ENCODE measurements at regions not wholly inside any gene's neighbourhood (a gene's known extent, or its start where the extent isn't known, plus 50 kb on each side); places are given as distances from the start of the nearest gene placed in this dataset.
A peak's percentile ranks its signal among the peaks of the same experiment; 100 is the strongest.

DNA sequence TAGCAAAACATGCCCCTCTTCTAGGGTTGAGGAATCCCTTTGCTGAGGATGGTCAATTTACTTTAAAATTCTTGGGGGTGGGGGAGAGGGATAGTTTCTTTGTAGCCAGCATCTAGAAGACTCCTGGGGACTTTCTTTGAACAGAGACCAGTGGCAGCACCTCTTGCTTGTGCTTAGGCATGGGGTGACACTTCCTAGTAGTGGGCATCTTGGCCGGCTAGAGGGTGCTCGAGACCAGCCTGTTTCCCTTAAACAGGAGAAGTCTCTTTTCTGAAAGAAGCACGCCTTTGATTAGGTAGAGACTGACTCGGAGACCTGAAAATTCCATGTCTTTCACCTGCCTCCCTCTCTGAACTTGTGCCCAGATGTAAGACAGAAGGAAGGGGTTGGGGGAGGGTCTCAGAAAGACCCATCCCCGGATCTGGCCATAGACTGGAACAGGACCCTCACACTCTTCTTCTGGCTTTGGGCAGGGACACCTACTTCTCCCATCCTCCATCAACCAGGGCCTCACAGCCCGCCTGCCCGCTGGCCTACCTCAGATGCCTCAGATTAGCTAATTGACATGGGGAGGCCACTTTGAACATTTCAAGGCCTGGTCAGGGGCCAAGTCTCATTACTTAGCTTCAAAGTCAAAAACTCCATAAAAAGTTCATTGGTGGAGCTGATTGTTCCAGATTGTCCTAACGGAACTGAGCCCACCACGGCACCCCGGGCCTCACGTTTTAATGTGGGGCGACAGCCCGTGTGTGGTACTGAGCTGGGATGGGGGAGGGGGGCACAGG lies 172.2 kb downstream of the CDC5L start:
- DNase-seq (ENCODE audit: low spot score): no peak

DNA sequence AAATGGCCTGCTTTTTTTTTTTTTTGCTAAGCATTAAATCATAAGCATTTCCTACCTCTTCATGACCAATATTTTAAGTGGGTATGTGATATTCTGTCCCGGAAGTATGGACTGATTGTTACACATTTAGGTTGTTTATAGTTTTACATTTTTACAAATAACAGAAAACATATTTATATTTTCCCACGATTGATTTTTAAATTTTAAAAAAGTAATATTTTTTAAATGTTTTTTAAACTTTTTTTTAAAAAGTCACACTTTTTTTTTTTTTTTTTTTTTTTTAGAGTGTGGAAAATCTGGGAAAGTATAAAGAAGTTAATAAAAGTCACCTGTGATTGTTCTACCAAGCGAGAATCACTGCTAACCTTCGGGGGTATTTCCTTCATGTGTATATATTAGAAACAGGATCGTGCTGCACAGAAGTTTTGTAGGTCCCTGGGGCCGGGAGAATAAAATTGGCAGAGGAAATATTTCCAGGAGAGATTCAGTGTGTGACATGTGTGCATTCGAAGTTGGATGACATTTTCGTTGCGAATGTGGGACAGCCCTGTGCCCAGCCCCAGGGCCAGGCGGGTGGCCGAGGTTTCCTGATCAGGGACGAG lies 173.1 kb downstream of the CDC5L start:
- DNase-seq (ENCODE audit: low spot score): no peak

DNA sequence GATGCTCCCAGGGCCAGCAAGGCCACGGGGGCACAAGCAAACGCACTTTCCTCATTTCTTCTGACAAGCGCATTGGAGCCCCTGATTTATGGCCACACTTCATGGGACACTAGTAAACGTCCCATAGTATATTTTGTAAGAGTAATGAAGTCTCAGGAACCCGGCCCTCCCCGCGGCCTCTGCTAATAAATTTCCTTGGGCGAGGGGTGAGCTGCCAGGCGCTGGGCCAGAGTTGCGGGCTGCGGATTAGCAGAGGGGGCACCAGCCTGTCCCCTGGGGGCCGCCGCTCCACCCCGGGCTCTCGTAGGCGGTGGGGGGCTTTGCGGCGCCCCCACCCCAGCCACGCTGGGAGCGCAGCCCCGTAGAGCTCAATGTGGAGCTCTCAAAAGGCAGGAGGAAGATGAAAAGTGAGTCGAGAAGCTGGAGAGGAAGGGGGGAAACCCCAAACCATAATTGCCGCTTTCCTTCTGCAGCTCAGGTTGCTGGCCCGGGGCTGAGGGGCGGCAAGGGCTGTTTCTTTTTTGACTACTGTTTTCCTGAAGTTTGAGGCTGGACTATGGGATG lies 173.6 kb downstream of the CDC5L start:
- DNase-seq (ENCODE audit: low spot score): no peak

DNA sequence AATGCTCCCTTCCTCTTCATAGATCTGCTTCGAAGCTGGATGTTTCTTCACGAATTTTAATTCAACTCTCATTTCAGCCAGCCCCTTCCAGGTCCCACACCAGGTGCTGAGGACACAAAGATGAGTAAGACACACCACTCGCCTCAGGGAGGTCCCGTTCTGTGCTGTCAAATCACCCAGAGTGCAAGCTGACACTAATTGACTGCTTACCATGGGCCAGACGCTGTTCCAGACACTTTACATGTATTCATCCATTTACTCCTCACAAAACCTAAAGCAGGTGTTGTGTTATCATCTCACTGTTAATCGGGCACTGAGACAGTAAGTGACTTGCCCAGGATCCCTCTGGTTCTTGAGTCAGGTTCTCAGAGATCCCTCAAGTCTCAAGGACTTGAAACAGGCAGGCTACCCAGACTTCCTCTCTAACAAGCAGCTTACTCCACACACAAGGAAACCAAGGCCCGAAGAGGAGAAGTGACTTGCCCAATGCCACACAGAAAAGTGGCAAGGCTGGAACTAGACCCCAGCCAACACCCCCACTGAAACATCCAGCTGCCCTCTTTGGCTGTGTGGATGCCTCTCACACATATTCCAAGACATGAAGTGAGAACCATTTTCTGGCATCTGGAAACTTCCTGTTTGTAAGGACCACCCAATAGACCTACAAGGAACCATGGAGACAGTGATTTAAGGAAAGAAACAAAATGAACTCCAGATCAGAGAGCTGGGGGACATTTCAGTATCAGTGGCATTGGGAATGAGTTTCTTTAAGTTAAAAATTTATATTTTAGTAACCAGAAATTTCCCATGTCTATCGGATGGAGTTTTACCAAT lies 174.5 kb downstream of the CDC5L start:
- DNase-seq (ENCODE audit: low spot score): no peak

- peak; percentile 3 for DNase-seq (ENCODE audit: low spot score)
Measured at GRCh38 chr6:44563397-44563796, 175.9 kb downstream of the CDC5L start.

GRCh38 chr6:44564906-44565524 lies 177.5 kb downstream of the CDC5L start:
- peak; percentile 38 for DNase-seq (ENCODE audit: low spot score)

DNA sequence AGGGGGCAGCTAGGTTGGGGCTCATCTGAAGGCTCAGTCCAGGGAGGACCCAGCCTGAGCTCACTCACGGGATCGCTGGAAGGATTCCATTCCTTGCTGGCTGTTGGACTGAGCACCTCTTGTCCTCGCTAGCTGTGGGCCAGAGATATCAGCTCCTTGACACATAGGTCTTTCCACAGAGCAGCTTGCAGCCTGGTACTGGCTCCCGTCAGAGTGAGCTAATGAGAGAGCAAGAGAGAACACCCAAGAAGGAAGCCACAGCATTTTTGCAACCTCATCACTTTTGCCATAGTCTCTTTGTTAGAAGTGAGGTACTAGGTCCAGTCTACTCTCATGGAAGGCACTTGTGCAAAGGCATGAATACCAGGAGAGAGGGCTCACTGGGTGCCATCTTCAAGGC lies 179.9 kb downstream of the CDC5L start:
- DNase-seq (ENCODE audit: low spot score): no peak

- DNase-seq (ENCODE audit: low spot score): peak; percentile 75
Measured at GRCh38 chr6:44569131-44569530, 181.6 kb downstream of the CDC5L start.

DNA sequence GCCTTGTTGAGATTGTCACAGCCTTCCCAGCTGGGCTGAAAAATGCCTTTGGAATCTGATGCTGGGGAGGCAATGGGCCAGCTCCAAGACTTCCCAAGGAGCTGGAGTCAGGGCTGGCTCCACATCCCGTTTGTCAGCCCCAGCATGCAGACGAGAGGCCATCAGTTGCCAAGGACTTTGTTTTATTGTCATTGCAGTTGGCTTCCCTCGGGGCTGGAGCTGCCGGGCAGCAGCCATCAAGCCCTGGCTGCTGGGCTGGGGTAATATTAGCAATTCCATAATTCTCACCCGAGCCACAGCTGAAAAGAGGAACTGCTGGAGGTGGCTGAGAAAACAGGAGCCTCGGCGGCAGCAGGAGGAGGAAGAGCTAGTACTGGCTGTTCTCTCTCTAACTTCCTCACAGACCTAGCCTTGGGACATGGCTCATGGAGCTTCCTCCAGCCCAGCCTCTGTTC lies 182.5 kb downstream of the CDC5L start:
- DNase-seq (ENCODE audit: low spot score): no peak

GRCh38 chr6:44571510-44571909 lies 184.0 kb downstream of the CDC5L start:
- DNase-seq (ENCODE audit: low spot score): no peak

- no peak for DNase-seq (ENCODE audit: low spot score)
Measured at GRCh38 chr6:44572346-44572745, 184.8 kb downstream of the CDC5L start.

- DNase-seq (ENCODE audit: low spot score): no peak
Measured at GRCh38 chr6:44575644-44576043, 188.1 kb downstream of the CDC5L start.

DNA sequence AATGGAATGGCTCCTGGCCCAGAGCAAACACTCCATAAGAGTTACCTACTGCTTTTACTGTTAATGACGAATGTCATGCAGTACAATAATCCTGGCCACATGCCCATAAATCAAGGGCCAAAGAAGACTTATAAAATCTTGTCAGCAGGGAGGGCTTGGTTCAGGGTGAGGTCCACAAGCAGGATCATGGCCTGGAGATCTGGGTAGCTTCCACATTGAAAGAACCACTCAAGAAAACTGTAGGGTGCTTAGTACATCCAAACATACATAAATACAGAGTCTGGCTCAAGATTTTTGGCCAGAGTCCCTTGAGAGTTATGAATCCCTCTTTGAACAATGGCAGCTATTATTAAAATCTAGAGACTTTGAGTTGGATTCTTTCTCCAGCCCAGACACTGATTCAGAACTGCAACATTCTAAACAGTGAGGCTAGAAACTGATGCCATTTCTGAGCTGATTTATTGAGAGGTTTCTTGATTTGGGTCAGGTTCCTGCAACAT lies 188.7 kb downstream of the CDC5L start:
- DNase-seq (ENCODE audit: low spot score): no peak

DNA sequence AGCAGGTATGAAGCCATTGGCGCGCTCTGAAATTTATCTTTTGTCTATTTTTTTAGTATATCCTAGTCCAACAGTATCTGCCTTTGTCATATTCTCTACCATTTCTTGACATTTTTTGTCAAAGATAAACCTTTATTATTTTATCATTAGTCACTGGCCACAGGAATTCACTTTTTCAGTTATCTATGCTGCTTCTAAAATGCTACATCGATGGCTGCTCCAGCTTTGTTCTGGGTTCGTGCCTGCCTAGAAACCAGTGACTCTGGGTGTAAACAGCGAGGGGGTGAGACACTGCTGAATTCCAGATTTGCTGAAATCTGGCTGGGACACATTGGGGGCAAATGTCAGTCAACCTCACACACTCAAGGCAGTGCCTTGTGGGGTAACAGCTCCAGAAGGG lies 193.4 kb downstream of the CDC5L start:
- DNase-seq (ENCODE audit: low spot score): no peak

DNA sequence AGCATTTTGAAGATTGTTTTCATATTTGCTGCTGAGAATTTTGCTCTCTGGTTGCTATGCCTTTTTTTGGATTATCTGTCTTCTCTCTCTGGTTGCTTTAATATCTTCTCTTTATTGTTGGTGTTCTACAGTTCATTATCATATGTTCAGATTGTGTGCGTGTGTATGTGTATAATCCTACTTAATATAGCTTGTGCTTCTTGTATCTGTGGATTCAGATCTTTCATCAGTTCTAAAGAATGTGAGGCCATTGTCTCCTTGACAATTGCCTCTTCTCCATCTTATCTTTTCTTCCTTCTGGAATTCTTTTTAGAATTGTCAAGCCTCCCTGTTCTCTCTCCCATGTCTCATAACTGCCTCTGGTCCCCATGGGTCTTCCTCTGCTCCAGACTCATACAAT lies 195.4 kb downstream of the CDC5L start:
- no peak for DNase-seq (ENCODE audit: low spot score)

GRCh38 chr6:44590471-44590870 lies 203.0 kb downstream of the CDC5L start:
- DNase-seq (ENCODE audit: low spot score): no peak

DNA sequence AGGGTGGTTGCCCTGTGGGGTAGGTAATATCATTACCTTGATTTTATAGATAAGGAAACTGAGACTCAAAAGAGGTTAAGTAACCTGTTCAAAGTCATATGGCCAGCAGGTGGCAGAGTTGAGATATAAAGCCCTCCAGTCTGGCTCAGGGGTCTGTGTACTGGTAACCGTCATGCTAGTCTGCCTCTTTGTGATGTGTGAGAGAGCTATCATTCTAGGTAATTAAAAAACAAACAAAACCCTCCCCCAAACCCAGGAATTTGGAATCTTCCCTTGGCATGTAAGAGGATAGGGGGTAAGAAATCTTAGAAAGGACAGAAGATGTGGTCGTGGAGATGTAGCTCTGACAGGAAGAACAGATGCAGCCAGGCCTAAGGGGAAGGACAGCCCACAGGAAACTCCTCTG lies 206.0 kb downstream of the CDC5L start:
- DNase-seq (ENCODE audit: low spot score): peak; percentile 60

DNA sequence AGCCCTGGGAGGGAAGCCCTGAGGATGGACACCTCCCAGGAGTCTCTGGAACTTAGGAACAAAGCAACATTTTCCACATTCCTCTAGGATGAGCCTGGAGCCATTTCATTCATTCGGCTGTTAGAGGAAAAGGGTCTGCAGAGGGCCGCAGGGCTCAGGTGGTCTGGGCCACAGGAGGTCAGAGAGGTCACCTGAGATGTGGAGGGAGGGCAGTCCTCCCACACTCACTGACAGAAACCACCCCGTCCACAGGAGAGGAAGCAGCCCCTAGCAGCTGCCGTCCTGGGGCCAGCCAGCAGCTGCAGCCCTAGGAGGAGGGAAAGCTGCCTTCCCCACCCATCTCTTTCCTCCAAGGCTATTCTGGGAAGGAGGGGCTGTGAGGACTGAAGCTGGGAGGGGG lies 207.0 kb downstream of the CDC5L start:
- DNase-seq (ENCODE audit: low spot score): no peak

DNA sequence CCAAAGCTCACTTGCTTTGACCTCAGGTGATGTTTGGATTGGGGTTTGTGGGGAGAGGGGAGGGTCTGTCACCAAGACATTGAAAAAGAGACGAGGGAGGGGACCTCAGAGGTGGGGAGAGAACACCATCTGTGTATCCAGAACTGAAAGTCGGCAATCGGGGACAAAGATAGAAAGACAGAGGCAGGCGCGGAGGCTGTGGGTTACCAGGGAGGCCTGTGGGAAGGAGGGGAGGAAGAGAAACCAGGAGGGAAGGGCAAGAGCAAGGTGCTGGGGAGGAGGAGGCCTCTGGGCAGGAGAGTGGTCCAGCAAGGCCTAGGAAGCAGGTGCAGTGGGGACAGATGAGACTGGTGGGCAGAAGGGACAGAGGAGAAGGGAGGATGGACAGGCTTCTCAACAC lies 211.2 kb downstream of the CDC5L start:
- no peak for DNase-seq (ENCODE audit: low spot score)

- DNase-seq (ENCODE audit: low spot score): no peak
Measured at GRCh38 chr6:44599672-44600071, 212.2 kb downstream of the CDC5L start.

GRCh38 chr6:44603044-44603686 lies 215.7 kb downstream of the CDC5L start:
- DNase-seq (ENCODE audit: low spot score): no peak

Measured in SW480 (cell line).